GM20431 (cell line): ENCODE measurements at regions not wholly inside any gene's neighbourhood (a gene's known extent, or its start where the extent isn't known, plus 50 kb on each side); places are given as distances from the start of the nearest gene placed in this dataset.
"Not testable (repeated sequence)": the region's sequence is repeated elsewhere in the genome, so short reads cannot be mapped to it uniquely, and the experiment has no call there.

Source experiments
- in situ Hi-C: fragments of 300-500 bp; cut with MseI, MboI; formaldehyde crosslinking; loops from one replicate; pipeline ENCODE4 v1.15.0; 2020; ENCODE audit warnings: low sequenced_read_pairs; ENCODE audit not compliant: unreplicated experiment

DNA sequence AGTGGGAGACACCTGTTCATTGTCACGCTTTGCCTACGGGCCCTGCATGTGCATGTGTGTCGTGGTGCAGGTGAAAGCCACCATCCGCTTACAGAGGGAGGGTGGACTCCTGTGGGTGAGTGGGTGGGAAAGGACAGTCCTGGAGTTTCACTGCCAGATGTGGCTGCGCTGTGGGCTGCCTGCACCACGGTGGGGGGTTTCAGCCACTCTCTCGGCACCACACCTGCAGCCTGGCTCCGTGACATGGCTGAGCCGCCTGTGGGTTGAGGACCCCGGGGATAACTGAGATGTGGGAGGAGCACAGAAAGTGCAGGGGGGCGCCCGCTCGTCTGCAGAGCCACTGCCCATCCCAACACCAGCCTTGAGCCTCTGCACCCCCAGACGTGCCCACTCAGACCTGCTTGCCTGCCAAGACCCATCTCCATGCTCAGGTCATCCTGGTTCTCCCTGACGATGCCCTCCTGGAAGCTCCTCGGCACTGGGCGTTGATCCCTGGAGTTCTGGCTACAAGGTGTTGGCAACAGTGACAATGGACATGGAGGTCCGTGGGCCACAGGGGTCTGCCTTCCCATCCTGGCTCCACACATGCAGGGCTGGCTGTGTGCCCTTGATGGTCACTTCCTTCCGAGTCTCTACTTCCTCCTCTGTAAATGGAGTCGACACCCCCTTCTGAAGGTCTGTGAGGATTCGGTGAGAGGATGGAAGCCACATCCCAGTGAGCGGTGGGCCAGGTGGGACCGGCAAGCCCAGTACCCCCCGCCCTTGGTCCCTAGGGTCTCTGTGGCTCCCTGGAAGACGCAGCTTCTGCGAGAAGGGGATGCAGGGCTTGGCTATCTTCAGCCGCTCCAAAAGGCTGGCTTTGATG is 1007.0 kb downstream of the BRD1 start:
- in situ Hi-C loops = no loop called here

DNA sequence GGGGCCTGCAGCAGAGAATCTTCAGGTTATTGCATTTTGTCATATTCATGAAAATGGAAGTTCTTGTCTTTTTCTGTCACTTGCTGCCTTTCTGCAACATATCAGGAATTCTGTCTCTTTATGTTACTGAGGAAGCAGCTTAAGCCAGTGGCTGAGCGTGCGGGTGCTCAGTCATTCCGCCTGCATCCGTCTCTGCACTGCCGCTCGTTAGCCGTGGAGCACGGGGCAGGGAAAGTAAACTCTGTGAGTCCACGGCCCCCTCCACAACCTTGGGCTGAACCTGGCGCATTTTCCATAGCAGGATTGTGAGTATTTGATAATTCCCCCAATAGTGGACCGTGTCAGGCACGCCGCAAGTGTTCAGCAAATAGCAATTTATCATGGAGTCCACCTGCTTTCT is 1007.7 kb downstream of the BRD1 start:
- in situ Hi-C loops = no loop called here

DNA sequence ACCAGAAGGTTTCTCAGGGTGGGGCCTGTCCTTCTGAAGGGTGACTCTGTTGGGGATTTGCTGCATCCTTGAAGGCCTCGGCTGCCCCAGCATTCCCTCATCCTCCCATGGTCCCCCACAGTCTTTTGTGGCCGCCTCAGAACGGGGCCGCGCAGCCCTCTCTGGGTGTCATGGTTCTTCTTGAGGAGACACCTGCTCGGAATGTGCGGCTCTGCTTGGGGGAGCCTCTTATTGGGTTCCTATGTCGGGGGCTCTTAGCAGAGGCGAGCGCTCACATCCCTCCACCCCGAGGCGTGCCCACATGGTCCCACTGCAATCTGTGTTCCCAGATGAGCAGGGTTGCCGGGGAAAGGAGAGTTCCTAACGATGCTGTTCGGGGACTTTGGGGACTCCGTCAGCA is 1008.4 kb downstream of the BRD1 start:
- in situ Hi-C loops = no loop called here

DNA sequence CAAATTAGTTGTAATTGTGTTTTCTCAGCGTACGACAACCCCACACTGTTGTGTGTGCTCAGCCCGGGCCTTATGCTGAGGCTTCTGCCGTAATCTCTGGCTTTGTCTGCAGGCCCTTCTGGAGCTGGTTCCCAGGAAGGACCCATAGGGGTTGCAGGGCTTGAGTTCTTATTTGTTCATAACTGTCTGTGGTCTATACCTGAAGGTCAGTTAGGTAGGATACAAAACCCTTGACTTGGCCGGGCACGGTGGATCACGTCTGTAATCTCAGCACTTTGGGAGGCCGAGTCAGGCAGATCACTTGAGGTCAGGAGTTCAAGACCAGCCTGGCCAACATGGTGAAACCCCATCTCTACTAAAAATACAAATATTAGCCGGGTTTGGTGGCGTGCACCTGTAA is 1010.2 kb downstream of the BRD1 start:
- in situ Hi-C loops = not testable (repeated sequence)

DNA sequence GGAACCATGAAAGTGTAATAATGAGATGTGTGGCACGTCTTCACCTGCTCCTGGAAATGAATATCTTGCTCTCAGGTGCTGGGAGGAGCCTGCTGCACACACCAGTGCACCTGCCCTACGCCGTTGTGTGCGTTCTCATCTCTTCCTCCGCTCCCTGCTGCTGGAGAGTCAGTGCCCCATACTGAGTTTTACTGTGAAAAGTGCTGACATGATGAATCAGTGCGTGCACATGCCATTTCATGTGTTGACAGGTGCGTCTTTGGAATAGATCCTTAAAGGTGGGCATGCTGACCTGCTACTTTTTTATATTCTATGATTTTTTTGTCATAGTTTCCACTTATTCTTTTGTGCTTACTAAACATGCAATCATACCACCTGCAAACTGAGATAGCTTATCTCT is 1015.8 kb downstream of the BRD1 start:
- in situ Hi-C loops = no loop called here

DNA sequence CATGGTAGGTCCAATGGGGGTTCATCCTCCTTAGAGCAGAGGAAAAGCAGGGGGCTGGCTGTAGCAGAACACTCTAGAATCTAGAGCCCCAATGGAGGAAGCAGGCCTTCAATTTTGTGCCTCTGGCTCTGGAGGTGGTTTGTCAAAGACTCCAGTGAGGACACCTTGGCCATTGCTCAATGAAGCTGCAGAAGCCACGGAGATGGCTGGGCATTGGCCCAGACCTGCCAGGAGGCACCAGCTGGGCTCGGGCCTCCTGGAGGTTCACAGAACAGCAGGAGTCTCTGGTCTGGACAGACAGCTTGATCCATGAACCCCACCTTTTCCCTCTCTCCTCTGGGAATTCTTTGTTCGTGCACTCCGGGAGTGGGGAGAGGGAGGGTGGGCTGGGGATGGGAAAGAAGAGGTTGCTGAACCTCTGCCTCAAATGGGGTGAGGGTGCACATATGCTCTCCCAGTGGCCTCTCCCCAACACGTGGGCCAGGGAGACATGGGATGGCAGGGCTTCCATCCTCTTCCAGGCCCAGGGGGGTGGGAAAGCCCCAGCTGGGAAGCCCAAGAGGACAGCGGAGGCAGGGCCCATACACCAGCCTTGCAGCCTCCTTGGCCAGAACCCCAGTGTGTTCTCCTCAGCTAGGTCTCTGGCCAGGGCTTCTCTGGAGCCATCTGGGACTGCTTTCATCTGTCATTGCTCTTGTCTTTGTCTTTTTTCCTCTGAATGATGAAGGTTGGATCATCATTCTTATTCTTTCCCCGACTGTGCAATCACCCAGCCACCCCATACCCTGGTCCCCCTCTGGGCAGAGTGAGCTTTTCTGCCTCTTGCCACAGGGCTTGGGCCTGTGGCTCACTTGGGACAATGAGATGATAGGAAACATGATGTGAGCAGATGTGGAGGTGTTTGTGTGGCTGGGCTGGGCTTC is 1019.4 kb downstream of the BRD1 start:
- in situ Hi-C loops = no loop called here

DNA sequence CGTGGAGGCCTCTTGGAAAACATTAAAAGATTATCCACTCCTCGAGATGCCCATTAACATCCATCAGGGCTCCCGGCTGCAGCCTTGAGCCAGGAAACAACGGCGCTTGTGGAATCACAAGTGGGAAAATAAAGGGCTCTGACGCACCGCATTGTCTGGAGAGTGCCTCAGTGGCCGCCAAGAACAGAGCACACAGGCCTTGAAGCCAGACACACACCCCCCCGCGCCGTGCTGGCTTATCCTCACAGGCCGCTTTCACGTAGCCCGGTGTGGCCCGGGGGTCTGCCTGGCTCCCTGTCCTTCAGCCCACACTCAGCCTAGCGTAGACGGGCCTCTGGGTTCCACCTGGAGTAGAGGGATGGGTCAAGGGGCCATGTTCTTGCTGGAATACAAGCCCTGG is 1020.5 kb downstream of the BRD1 start:
- in situ Hi-C loops = no loop called here

DNA sequence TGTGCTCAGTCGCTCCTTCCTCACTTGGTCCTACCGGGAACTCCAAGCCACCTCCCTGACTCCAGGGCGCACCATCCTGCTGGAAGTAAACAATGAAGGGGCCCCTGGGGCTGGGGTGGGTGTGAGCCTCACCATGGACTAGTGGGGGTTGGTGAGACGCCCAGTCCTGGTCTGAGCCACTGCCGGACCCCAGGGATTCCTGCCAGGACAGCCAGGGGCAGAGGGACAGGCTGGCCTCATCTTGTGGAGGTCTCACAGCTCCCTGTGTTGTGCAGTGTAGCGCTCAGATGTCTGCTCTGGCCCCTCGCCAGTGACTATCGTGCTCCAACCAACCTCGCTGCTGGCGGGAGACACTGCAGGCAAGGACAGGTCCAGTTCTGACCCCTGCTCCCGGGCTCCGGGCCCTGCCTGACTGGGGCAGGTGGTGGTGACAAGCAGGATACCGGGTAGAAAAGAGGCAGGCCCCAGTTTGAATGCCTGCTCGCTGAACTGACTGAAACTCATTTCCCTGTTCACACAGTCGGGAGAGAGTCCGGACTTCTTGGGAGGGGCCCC is 1021.4 kb downstream of the BRD1 start:
- in situ Hi-C loops = no loop called here

DNA sequence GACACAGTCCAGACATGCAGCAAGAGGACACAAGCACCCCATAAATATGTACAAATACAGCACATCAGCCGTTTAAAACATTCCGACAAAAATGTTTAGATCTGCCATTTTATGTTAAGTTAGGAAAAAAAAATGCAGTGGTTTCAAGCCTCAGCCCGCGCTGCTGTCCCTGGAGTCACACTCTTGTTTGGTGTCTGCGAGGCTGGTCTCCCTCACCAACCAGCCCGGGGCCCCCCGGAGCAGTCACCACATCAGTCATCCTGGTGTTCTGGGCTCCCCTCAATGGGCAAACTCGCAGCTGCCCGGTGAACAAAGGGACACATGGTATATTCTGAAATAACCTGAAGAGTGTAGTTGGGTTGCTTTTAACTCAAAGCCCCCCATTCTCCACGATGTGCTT is 1022.2 kb downstream of the BRD1 start:
- in situ Hi-C loops = no loop called here

DNA sequence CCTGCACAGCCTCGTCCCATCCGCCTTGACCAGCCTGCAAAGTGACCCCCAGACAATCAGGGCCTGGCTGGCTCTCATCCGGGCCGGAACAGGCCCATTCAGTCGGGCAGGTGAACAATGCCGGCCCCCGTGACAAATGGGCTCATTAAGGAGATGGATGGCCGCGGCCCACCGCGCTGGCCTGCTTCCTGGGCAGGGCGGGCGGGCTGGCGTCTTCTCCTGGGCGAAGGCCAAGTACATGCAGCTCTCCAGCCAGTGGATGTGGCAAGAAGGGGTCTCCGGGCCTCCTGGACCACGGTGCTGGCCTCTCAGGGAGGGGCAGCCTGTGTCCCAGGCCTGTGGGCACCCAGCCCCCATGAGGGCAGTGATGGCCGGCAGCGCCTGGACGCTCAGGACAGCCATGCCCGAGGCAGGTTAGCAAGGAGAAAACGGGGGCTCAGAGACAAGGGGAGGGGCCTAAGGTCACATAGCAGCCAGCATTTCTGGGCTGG is 1022.8 kb downstream of the BRD1 start:
- in situ Hi-C loops = no loop called here

DNA sequence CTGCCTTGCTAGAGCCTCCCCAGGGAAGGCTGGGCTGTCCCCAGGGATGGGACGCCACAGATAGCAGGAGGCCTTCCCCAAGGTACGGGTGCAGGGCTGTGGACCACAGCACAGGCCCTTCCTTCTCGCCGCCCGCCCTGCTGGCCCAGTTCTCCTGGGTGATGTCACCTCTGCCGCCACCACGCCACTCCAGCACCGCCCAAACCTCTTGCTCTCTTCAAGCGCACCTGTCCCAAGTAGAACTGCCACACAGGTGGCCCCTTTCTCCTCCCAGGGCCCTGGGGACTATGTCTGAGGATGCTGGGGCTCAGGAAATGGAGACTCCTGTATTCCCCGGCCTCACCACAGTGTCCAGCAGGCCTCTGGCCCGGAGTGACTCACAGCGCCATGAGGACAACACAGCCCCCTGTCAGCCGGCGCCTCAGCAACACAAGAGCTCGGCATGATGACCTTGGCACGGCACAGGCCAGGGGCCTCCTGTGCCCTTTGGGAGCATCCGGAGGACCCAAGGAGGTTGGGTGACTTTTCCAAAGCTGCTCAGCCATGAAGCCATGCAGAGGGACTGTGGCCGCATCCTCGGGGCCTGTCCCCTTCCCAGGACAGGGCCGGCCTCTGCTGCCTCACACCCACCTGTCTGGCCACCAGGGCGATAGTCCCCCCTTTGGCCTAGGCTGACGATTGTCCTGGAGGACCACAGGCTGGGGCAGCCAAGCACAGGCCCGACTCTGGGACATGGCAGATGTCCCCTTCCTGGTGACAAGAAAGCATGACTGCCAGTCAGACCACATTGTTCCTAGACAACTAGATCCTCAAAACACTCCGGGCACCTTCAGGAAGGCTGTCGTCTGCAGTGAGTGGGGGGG is 1023.5 kb downstream of the BRD1 start:
- in situ Hi-C loops = no loop called here

DNA sequence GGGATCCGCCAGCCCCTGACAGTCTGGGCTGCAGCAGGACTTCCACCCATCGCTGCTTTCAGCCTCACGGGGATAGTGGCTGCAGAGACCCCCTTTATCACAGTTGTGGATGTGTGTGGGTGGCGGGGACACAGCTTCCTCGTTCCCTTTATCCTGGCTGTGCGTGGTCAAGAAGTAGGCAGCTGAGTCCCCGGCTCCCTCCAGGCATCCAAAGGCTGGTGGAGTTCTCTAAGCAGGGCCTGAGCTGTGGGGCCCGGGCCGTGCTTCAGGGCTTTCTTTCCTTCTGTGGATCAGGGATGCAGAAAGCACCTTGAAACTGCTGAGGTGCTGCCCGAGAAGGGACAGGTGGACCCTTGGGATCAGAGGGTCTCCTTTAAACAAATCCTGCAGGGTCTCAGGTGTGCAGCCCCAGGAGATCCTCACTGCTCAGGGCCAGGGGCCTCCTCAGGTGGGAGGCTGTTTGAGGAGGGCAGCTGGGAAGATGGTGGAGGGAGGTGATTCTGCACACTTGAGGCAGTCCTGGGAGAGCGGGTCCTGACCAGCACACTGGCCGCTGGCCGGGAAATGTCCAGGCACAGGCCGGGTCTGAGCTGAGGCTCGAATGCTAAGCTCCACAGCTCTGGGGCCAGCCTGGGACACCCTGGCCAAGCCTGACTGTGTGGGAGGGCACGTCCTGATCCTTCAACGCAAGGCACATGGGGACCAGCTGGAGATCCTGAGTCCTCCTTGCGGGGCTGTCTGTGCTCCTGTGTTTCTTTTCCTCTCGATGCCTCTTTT is 1024.3 kb downstream of the BRD1 start:
- in situ Hi-C loops = no loop called here

DNA sequence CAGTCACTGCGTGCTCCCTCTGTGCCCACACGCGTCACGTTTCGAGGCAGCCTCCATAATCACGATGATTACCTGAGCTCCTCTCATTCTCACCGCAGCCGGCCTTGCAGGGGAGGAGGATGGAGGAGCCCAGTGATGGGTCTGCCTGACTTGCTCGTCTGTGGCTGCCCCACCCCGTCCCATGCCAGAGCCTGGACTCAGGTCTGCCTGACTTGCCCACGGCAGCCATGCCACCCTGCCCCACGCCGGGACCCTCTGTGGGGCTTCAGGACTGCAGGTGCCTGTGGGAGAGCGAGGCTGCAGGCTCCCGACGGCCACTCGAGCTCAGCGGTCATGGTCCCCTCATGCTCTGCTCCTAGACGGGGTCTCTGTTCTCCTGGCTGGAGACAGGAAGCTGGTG is 1025.1 kb downstream of the BRD1 start:
- in situ Hi-C loops = no loop called here

DNA sequence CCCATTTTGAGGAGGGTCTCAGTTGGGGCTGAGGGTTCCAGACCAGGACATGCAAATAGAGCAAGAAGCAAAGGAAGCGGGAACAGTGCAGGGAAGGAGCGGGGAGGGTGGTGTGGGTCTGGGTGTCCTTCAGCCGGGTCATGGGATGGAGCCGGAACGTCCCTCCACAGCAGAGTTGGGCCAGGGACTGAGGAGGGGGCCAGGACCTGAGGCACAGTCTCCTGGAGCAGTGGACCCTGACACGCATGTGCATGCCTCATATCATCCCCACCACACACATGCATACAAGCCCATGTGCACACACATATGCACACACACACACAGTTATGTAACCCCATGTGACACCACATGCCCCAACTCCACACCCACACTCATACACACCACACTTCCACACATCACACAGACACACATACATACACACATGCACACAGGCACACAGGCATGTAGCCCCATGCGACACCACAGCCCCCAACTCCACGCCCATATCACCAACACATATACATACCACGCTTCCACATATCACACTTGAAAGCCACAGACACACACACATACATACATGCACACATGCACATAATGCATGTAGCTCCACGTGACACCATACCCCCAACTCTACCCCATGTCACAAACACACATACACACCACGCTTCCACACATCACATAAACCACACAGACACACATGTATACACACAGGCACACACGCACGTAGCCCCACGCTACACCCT is 1026.6 kb downstream of the BRD1 start:
- in situ Hi-C loops = no loop called here

DNA sequence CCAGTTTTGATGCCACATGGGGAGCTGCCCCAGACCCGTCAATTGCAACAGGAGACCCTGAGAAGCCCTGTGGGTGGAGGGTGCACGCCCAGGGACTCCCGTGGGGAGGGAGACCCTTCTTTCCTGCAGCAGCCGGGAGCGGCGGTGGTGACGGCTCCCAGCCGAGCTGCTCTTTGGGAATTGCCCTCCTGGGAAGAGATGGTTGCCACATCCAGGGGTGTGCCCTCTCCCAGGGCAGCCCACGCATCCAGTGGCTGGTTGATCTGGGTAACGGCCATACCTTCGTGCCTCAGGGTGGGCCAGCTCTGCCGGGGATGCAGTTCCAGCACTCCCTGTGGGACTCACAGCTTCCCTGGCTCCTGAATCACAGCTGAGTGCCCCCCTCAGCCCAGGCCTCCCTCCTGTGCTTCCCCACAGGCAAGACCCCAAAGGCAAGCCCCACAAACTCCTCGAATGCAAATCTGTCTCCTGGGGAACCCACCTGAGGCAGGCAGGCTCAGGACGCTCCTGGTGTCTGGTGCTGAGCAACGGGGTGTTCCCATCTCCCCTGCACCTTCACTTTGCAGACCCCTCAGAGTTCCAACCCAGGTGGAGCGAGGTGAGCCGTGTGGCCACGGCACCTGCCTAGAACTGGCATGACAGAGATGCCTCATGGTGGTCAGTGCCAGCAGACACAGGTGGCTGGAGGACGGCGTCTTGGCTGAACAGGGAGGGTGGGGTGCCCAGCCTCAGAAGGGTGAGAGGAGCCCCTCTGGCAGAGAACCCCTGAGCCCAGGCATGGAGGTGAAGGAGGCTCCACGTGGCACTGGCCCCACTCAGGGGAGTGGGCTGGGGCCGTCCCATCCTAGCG is 1027.4 kb downstream of the BRD1 start:
- in situ Hi-C loops = no loop called here

DNA sequence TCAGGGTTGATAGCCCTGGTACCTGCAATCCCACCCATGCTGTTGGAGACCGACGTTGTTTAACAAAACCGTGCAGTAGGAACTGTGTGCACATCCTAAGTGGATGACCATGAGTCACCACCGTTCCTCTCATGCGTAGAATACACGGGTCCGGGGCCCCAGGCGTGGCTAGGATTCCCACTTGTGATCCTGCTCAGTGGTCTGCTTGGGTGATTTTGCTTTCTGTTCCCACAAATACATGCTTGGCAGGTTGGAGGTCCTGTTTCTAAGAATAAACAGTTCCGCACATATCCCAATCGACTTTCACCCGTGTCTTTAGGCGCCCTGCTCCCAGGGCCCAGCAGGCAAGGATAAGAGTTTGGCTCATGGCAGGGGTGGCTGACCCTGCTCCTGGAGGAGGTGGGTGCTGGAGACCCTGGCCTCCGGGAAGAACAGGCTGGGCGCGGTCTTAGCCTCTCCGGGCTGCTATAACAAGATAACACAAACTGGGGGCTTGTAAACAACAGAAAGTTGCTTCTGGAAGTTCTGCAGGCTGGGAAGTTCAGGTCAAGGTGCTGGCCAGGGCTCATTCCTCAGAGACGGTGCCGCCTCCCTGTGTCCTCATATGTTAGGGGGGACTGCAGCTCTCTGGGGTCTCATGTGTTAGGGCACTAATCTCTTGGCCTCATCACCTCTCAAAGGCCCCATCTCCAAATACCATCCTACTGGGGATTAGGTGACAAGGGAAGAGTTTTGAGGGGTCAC is 1028.3 kb downstream of the BRD1 start:
- in situ Hi-C loops = no loop called here
